PC-9 (cell line): ENCODE measurements at regions not wholly inside any gene's neighbourhood (a gene's known extent, or its start where the extent isn't known, plus 50 kb on each side); places are given as distances from the start of the nearest gene placed in this dataset.

Source experiments
- EZH2 ChIP-seq: fragments of 200-600 bp; sonication (generic); IDR thresholded peaks from 2 replicates; pipeline ENCODE4 v1.8.0; 2017; ENCODE audit warnings: antibody characterized with exemption, low read depth
- TF ChIP-seq, protein P1 (sequence below): fragments of 200-600 bp; sonication (generic); conservative IDR thresholded peaks from 2 replicates; pipeline ENCODE4 v1.6.1; 2017; ENCODE audit warnings: mixed run types, antibody characterized with exemption, mild to moderate bottlenecking, moderate library complexity

DNA sequence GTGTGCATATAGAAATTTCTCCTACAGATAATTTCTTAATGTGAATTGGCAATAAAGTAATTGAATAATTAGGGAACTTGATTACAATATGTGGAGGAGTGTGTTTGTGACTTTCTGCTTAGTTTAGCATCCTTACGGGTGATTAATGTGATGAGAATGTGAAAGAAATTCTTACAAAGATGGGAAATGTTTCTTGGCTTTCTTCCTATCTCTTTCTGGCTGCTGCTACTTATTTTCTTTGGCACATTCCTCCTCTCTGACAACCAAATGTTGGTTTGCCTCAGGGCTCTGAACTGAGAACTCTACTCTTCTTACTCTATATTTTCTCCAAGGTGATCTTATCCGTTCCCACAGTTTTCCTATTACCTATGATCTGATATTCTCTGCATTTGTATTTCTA, 300.1 kb downstream of the TBC1D4 start:
- TF ChIP-seq, protein P1, sequence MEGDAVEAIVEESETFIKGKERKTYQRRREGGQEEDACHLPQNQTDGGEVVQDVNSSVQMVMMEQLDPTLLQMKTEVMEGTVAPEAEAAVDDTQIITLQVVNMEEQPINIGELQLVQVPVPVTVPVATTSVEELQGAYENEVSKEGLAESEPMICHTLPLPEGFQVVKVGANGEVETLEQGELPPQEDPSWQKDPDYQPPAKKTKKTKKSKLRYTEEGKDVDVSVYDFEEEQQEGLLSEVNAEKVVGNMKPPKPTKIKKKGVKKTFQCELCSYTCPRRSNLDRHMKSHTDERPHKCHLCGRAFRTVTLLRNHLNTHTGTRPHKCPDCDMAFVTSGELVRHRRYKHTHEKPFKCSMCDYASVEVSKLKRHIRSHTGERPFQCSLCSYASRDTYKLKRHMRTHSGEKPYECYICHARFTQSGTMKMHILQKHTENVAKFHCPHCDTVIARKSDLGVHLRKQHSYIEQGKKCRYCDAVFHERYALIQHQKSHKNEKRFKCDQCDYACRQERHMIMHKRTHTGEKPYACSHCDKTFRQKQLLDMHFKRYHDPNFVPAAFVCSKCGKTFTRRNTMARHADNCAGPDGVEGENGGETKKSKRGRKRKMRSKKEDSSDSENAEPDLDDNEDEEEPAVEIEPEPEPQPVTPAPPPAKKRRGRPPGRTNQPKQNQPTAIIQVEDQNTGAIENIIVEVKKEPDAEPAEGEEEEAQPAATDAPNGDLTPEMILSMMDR, result no peak
- no peak for TF ChIP-seq EZH2
